ENCODE measurements at regions not wholly inside any gene's neighbourhood (a gene's known extent, or its start where the extent isn't known, plus 50 kb on each side); places are given as distances from the start of the nearest gene placed in this dataset.
"Not testable (repeated sequence)": the region's sequence is repeated elsewhere in the genome, so short reads cannot be mapped to it uniquely, and the experiment has no call there.

- H3K9me3 ChIP-seq (ENCODE audit: insufficient read depth, low read depth, low read length): not testable (repeated sequence)
Observed at GRCh38 chr11:3450822-3451221, 71.9 kb upstream of the ZNF195 start.

GRCh38 chr11:3445535-3445934, 66.6 kb upstream of the ZNF195 start:
- not testable (repeated sequence) for H3K9me3 ChIP-seq (ENCODE audit: insufficient read depth, low read depth, low read length)

More at GRCh38 chr11:3450822-3451221, 71.9 kb upstream of the ZNF195 start:
- not testable (repeated sequence) for H2AFZ ChIP-seq (ENCODE audit: low read length); H3K27me3 ChIP-seq (ENCODE audit: insufficient read depth, low read length, poor library complexity, severe bottlenecking); H3K9ac ChIP-seq (ENCODE audit: low read depth, low read length, poor library complexity, severe bottlenecking); H3K4me1 ChIP-seq (ENCODE audit: insufficient read depth, low read length, poor library complexity, severe bottlenecking); H3K36me3 ChIP-seq (ENCODE audit: insufficient read depth, low read length); H3K79me2 ChIP-seq (ENCODE audit: insufficient read depth, low read length); H3F3A ChIP-seq (ENCODE audit: low read depth); H4K20me1 ChIP-seq (ENCODE audit: insufficient read depth, low read length, poor library complexity, severe bottlenecking); H3K4me3 ChIP-seq (ENCODE audit: low read length, poor library complexity, severe bottlenecking); H3K9me2 ChIP-seq (replicated peaks; ENCODE audit: low read depth, low read length); H3K4me2 ChIP-seq (ENCODE audit: low read depth, low read length, poor library complexity, severe bottlenecking)

GRCh38 chr11:3444420-3444744, 65.4 kb upstream of the ZNF195 start:
- not testable (repeated sequence) for H3K79me2 ChIP-seq (ENCODE audit: insufficient read depth, low read length); H3K27me3 ChIP-seq (ENCODE audit: insufficient read depth, low read length, poor library complexity, severe bottlenecking); H3K4me3 ChIP-seq (ENCODE audit: low read length, poor library complexity, severe bottlenecking); H3K4me2 ChIP-seq (ENCODE audit: low read depth, low read length, poor library complexity, severe bottlenecking); H3K9ac ChIP-seq (ENCODE audit: low read depth, low read length, poor library complexity, severe bottlenecking); H3K36me3 ChIP-seq (ENCODE audit: insufficient read depth, low read length); H3K4me1 ChIP-seq (ENCODE audit: insufficient read depth, low read length, poor library complexity, severe bottlenecking); H3K9me2 ChIP-seq (replicated peaks; ENCODE audit: low read depth, low read length); H3K9me3 ChIP-seq (ENCODE audit: insufficient read depth, low read depth, low read length); H3F3A ChIP-seq (ENCODE audit: low read depth); H4K20me1 ChIP-seq (ENCODE audit: insufficient read depth, low read length, poor library complexity, severe bottlenecking); H2AFZ ChIP-seq (ENCODE audit: low read length)

More at GRCh38 chr11:3445535-3445934, 66.6 kb upstream of the ZNF195 start:
- not testable (repeated sequence) for H3K79me2 ChIP-seq (ENCODE audit: insufficient read depth, low read length); H3K4me3 ChIP-seq (ENCODE audit: low read length, poor library complexity, severe bottlenecking); H3F3A ChIP-seq (ENCODE audit: low read depth); H3K36me3 ChIP-seq (ENCODE audit: insufficient read depth, low read length); H3K9me2 ChIP-seq (replicated peaks; ENCODE audit: low read depth, low read length); H3K9ac ChIP-seq (ENCODE audit: low read depth, low read length, poor library complexity, severe bottlenecking); H3K4me1 ChIP-seq (ENCODE audit: insufficient read depth, low read length, poor library complexity, severe bottlenecking); H4K20me1 ChIP-seq (ENCODE audit: insufficient read depth, low read length, poor library complexity, severe bottlenecking); H3K27me3 ChIP-seq (ENCODE audit: insufficient read depth, low read length, poor library complexity, severe bottlenecking); H3K4me2 ChIP-seq (ENCODE audit: low read depth, low read length, poor library complexity, severe bottlenecking); H2AFZ ChIP-seq (ENCODE audit: low read length)

- H3K79me2 ChIP-seq (ENCODE audit: insufficient read depth, low read length); H2AFZ ChIP-seq (ENCODE audit: low read length); H3F3A ChIP-seq (ENCODE audit: low read depth); H3K4me2 ChIP-seq (ENCODE audit: low read depth, low read length, poor library complexity, severe bottlenecking); H3K9me3 ChIP-seq (ENCODE audit: insufficient read depth, low read depth, low read length); H3K4me1 ChIP-seq (ENCODE audit: insufficient read depth, low read length, poor library complexity, severe bottlenecking); H3K27me3 ChIP-seq (ENCODE audit: insufficient read depth, low read length, poor library complexity, severe bottlenecking); H3K4me3 ChIP-seq (ENCODE audit: low read length, poor library complexity, severe bottlenecking); H4K20me1 ChIP-seq (ENCODE audit: insufficient read depth, low read length, poor library complexity, severe bottlenecking); H3K9me2 ChIP-seq (replicated peaks; ENCODE audit: low read depth, low read length); H3K9ac ChIP-seq (ENCODE audit: low read depth, low read length, poor library complexity, severe bottlenecking); H3K36me3 ChIP-seq (ENCODE audit: insufficient read depth, low read length): not testable (repeated sequence)
Observed at GRCh38 chr11:3443700-3444419, 64.9 kb upstream of the ZNF195 start.

- H3K9me2 ChIP-seq (replicated peaks; ENCODE audit: low read depth, low read length); H3K4me2 ChIP-seq (ENCODE audit: low read depth, low read length, poor library complexity, severe bottlenecking); H3K9me3 ChIP-seq (ENCODE audit: insufficient read depth, low read depth, low read length); H3K36me3 ChIP-seq (ENCODE audit: insufficient read depth, low read length); H3K79me2 ChIP-seq (ENCODE audit: insufficient read depth, low read length); H3K4me3 ChIP-seq (ENCODE audit: low read length, poor library complexity, severe bottlenecking); H2AFZ ChIP-seq (ENCODE audit: low read length); H4K20me1 ChIP-seq (ENCODE audit: insufficient read depth, low read length, poor library complexity, severe bottlenecking); H3K27me3 ChIP-seq (ENCODE audit: insufficient read depth, low read length, poor library complexity, severe bottlenecking); H3K4me1 ChIP-seq (ENCODE audit: insufficient read depth, low read length, poor library complexity, severe bottlenecking); H3K9ac ChIP-seq (ENCODE audit: low read depth, low read length, poor library complexity, severe bottlenecking); H3F3A ChIP-seq (ENCODE audit: low read depth): not testable (repeated sequence)
Observed at GRCh38 chr11:3437441-3437840, 58.5 kb upstream of the ZNF195 start.

Data from Loucy (cell line).